Upper lobe of left lung (tissue), 6 donors: ENCODE measurements at regions not wholly inside any gene's neighbourhood (a gene's known extent, or its start where the extent isn't known, plus 50 kb on each side); places are given as distances from the start of the nearest gene placed in this dataset.

Experiments
- ATAC-seq, 2 donors: fragments of 200-7000 bp; cut with Tn5 transposase; one replicate each; pipeline ENCODE4 v1.9.1; 2022; ENCODE audit warnings: mild to moderate bottlenecking in 2 of 2, moderate library complexity in 2 of 2; ENCODE audit not compliant: low FRiP score in 2 of 2
- DNase-seq, 2 donors: peaks; one replicate each; pipeline ENCODE4 v3.0.0-alpha.2; 2019 to 2020
- H3K27ac ChIP-seq, 4 donors: fragments of 200-600 bp; sonication (generic); one replicate each; pipeline ENCODE4 v1.5.1; 2016 to 2019
- H3K27me3 ChIP-seq, 4 donors: fragments of 200-600 bp; sonication (generic); one replicate each; pipeline ENCODE4 v1.5.1; 2017 to 2019
- H3K36me3 ChIP-seq, 4 donors: fragments of 200-600 bp; sonication (generic); one replicate each; pipeline ENCODE4 v1.5.1; 2016 to 2019
- H3K4me1 ChIP-seq, 4 donors: fragments of 200-600 bp; sonication (generic); one replicate each; pipeline ENCODE4 v1.5.1; 2018 to 2019
- H3K4me3 ChIP-seq, 4 donors: fragments of 200-600 bp; sonication (generic); one replicate each; pipeline ENCODE4 v1.5.1; 2017 to 2019; ENCODE audit warnings: mild to moderate bottlenecking in 2 of 4, moderate library complexity in 1 of 4
- H3K9me3 ChIP-seq, 4 donors: fragments of 200-600 bp; sonication (generic); one replicate each; pipeline ENCODE4 v1.5.1; 2018 to 2019
- EP300 ChIP-seq, 4 donors: sonication (generic); formaldehyde crosslinking; IDR thresholded peaks; one replicate each; pipeline ENCODE4 v1.5.1; 2017; ENCODE audit warnings: antibody characterized with exemption in 4 of 4, control low read depth in 2 of 4
- POLR2A ChIP-seq, 4 donors: fragments of 450-650 bp; IDR thresholded peaks; one replicate each; pipeline ENCODE4 v1.5.1; 2016 to 2017; ENCODE audit warnings: antibody characterized with exemption in 4 of 4, mild to moderate bottlenecking in 2 of 4
- POLR2AphosphoS5 ChIP-seq, 2 donors: sonication (generic); formaldehyde crosslinking; IDR thresholded peaks; one replicate each; pipeline ENCODE4 v1.5.1; 2017; ENCODE audit warnings: antibody characterized with exemption in 2 of 2
- WGBS, 2 donors: methylation state at CpG; one replicate each; pipeline ENCODE4 v1.1.5; 2017 to 2018; 5-methylcytosine and 5-hydroxymethylcytosine counted together
- TF ChIP-seq, protein P1 (sequence below), 6 experiments: fragments of 450-650 bp in 4 of 6; fragments of 200-600 bp in 2 of 6; sonication (generic) in 2 of 6; IDR thresholded peaks; one replicate each; pipeline ENCODE4 v1.5.1; 2016 to 2019; ENCODE audit warnings: antibody characterized with exemption in 6 of 6
- donor health status: DM: no; HTN: no; CAD: no; lungs with moderate emphysema.
- donor health status: DM: no; HTN: yes; CAD: no; lungs with severe emphysema.

DNA sequence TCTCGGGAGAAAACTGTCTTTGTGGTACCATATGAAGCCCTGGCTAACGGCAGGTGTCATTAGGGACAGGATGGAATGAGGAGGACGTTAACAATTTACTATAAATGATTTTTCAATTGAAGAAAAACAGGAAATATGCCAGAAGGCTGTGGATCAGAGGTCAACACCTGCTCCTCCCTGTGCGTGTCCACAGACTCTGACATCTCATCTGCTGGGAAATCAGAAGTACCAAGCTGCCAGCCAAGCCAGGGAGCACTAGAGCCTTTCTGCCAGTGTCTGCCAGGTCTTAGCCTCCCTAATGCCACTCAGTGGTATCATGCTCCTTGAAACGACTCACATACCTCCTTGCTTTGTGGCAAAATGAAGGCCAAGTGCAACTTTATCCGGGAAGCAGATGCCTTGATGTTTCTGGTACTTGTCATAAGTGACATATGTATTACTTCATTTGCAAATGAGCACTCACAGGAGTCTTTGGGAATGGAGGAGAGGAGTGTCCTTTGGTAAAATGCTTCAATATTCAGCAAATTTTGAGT, 541.1 kb downstream of the SATB2 start:
- Histone ChIP-seq H3K27me3 (no peaks in the 10 kb centered on the region), H3K9me3 (no peaks in the 10 kb centered on the region), H3K4me1 (no peaks in the 10 kb centered on the region), H3K27ac (no peak overlapping the region), H3K4me3 (no peak overlapping the region), H3K36me3 (no peaks in the 10 kb centered on the region)
- TF ChIP-seq, protein P1, sequence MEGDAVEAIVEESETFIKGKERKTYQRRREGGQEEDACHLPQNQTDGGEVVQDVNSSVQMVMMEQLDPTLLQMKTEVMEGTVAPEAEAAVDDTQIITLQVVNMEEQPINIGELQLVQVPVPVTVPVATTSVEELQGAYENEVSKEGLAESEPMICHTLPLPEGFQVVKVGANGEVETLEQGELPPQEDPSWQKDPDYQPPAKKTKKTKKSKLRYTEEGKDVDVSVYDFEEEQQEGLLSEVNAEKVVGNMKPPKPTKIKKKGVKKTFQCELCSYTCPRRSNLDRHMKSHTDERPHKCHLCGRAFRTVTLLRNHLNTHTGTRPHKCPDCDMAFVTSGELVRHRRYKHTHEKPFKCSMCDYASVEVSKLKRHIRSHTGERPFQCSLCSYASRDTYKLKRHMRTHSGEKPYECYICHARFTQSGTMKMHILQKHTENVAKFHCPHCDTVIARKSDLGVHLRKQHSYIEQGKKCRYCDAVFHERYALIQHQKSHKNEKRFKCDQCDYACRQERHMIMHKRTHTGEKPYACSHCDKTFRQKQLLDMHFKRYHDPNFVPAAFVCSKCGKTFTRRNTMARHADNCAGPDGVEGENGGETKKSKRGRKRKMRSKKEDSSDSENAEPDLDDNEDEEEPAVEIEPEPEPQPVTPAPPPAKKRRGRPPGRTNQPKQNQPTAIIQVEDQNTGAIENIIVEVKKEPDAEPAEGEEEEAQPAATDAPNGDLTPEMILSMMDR (IDR thresholded peaks at IDR 0.05): no peak
- no peak for TF ChIP-seq EP300 (IDR thresholded peaks at IDR 0.05)
- no peak for TF ChIP-seq POLR2AphosphoS5 (IDR thresholded peaks at IDR 0.05)
- TF ChIP-seq POLR2A (IDR thresholded peaks at IDR 0.05): no peak
- DNase-seq: no peak
- no peak for ATAC-seq
- 55 to 57% methylated on average over 6 of the region's 6 CpGs for WGBS, 2 donors

DNA sequence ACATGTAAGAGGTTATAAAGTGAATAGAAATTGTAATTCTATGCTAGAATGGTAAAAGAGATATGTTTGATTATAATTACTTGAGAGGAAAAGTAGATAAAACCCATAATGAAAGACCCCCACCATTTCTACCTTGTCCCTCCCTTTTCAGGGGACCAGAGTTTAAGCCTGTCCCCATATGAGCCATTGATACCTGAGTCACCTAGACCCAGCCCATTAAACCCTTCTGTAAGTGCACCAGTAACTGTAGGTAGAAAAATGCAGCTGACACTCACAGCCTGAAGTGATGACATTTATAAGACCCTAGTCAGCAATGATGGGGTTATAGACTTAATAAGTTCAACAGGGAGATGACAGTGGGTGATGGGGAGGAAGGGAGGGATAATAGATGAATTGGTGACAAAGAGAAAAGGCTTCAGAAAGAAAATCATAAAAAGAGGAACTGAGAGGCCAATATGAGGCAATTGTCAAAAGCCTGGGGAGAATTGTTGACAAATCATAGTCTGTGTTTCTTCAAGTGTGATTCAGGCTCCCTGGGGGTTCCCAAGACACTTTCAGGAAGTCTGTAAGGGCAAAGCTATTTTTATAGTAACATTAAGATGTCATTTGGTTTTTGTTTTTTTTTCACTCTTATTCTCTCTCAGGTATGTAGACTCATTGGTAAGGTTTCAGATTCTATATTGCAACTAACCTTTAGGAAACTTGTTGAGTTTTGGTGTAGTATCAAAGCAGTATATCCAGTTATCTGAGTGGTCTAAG, 544.2 kb downstream of the SATB2 start:
- H3K27ac ChIP-seq: no peak overlapping the region

DNA sequence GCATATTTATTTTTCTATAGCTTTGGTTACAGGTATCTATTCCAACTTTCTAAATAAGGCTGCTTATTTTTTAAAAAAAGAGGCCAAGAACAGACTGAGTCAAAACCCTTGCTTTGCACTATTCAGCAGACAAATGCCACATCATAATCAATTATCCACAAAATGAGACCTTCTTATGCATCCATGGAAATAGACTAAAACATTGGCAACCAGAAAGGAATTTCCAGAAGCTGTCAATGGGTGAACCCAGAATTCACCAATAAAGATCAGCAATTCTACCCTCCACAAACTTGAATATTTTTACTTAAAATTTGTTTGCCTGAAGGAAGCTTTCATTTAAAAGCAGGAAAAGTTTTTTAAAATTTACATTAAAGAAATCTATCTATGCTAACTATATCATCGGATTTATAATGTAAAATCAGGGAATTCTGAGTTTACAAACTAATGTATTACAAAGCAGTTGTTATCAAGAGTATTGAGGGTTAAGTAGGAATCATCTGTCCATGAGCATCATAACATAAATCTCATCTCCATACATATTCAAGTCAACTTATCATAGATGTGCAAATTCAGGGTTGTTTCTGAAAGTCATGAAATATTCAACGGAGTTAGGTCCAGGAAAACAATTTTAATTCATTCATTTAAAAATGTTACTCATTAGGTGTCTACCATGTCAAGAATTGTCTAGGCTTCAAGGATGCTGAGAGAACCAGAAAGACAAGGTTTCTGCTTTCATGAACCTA, 548.0 kb downstream of the SATB2 start:
- no peaks in the 10 kb centered on the region for H3K9me3 ChIP-seq
- no peaks in the 10 kb centered on the region for H3K36me3 ChIP-seq
- H3K27me3 ChIP-seq: no peaks in the 10 kb centered on the region
- 79 to 82% methylated on average over 2 of the region's 2 CpGs for WGBS, 2 donors
- H3K27ac ChIP-seq: no peak overlapping the region
- H3K4me3 ChIP-seq: no peak overlapping the region
- no peaks in the 10 kb centered on the region for H3K4me1 ChIP-seq
- no peak for ATAC-seq
- TF ChIP-seq POLR2A (IDR thresholded peaks at IDR 0.05): no peak
- TF ChIP-seq POLR2AphosphoS5 (IDR thresholded peaks at IDR 0.05): no peak
- no peak for DNase-seq

More for the DNA sequence above, 544.2 kb downstream of the SATB2 start:
- Histone ChIP-seq H3K36me3 (no peaks in the 10 kb centered on the region), H3K9me3 (no peaks in the 10 kb centered on the region), H3K27me3 (no peaks in the 10 kb centered on the region), H3K4me1 (no peaks in the 10 kb centered on the region), H3K4me3 (no peak overlapping the region)
- ATAC-seq (no peak), DNase-seq (no peak)
- TF ChIP-seq, protein P1 (IDR thresholded peaks at IDR 0.05): no peak
- no peak for TF ChIP-seq EP300 (IDR thresholded peaks at IDR 0.05)
- no peak for TF ChIP-seq POLR2A (IDR thresholded peaks at IDR 0.05)
- no peak for TF ChIP-seq POLR2AphosphoS5 (IDR thresholded peaks at IDR 0.05)

DNA sequence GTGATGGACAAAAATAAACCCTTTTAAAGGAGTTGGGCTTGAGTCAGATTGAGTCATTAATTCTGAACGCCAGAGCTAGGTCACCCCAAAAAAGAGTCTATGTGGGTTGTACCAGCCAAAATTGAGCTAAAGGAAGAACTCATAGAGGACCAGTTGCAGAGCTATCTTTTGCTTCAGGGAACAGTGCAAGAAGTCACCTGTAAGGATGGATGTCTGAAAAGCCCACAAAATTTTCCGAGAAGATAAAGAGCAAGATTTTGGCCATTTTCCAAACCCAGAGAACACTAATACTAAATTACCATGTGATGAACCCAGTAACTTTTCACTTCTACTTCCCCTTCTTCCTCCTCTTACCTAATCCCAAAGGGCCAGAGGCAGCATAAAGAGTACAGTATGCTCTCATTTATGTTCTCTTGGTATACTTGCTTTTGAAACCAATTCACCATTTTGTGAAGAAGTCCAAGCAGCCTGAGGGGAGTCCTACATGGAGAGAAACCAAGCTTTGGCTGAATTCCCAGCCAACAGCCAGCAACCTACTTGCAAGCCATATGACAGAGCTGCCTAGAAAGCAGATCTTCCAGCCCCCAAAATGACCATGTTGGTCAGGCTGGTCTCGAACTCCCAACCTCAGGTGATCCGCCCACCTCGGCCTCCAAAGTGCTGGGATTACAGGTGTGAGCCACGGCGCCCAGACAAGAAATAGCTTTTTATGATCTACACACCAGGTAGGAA, 551.7 kb downstream of the SATB2 start:
- DNase-seq (no peak), ATAC-seq (no peak)
- Histone ChIP-seq H3K4me3 (no peak overlapping the region), H3K27me3 (no peaks in the 10 kb centered on the region), H3K4me1 (no peaks in the 10 kb centered on the region), H3K36me3 (no peaks in the 10 kb centered on the region), H3K27ac (no peak overlapping the region), H3K9me3 (no peaks in the 10 kb centered on the region)
- TF ChIP-seq EP300 (IDR thresholded peaks at IDR 0.05) (no peak), POLR2A (IDR thresholded peaks at IDR 0.05) (no peak), POLR2AphosphoS5 (IDR thresholded peaks at IDR 0.05) (no peak)
- TF ChIP-seq, protein P1 (IDR thresholded peaks at IDR 0.05): no peak
- 78 to 95% methylated on average over 6 to 7 of the region's 7 CpGs for WGBS, 2 donors

DNA sequence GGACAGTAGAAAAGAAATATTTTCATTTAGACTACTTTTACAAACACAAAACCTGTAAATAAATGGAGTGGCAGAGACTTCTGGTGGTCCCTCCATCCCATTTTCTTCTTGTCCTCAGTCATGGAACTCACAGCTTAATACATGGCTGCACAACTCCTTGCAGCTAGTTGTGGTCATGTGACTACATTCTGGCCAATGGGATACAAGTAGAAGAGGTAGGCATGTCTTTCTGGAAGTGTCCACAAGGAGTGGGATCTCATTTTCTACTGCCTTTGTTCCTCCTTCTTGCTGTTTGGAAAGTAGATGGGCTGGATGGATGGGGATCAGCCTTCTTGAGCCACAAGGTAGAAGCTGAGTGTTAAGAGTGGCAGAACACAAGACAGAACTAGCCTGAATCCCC, 555.8 kb downstream of the SATB2 start:
- no peak overlapping the region for H3K27ac ChIP-seq
- DNase-seq (no peak), ATAC-seq (no peak)
- no peaks in the 10 kb centered on the region for H3K4me1 ChIP-seq
- H3K27me3 ChIP-seq: no peaks in the 10 kb centered on the region
- no peaks in the 10 kb centered on the region for H3K36me3 ChIP-seq
- no peak overlapping the region for H3K4me3 ChIP-seq
- TF ChIP-seq POLR2A (IDR thresholded peaks at IDR 0.05) (no peak), EP300 (IDR thresholded peaks at IDR 0.05) (no peak), POLR2AphosphoS5 (IDR thresholded peaks at IDR 0.05) (no peak)
- TF ChIP-seq, protein P1 (IDR thresholded peaks at IDR 0.05): no peak
- no peaks in the 10 kb centered on the region for H3K9me3 ChIP-seq
